DMS114 treated with DMSO at 0.1 percent for 48 hours (cell line): ENCODE measurements at regions not wholly inside any gene's neighbourhood (a gene's known extent, or its start where the extent isn't known, plus 50 kb on each side); places are given as distances from the start of the nearest gene placed in this dataset.

Source experiments
- DNase-seq: peaks from one replicate; lab custom pipeline; 2025; ENCODE audit not compliant: unreplicated experiment; lab: John Stamatoyannopoulos, UW

GRCh38 chr1:244256086-244256676 lies 195.5 kb downstream of the ADSS2 start:
- no peak for DNase-seq

GRCh38 chr1:244264163-244264562 lies 187.5 kb downstream of the ADSS2 start:
- no peak for DNase-seq

GRCh38 chr1:244265507-244265906 lies 186.2 kb downstream of the ADSS2 start:
- DNase-seq, result no peak

- no peak for DNase-seq
Observed at GRCh38 chr1:244269169-244269568, 182.5 kb downstream of the ADSS2 start.

GRCh38 chr1:244271004-244271403 lies 180.7 kb downstream of the ADSS2 start:
- DNase-seq, result no peak

- no peak for DNase-seq
Observed at GRCh38 chr1:244271691-244272308, 179.9 kb downstream of the ADSS2 start.

GRCh38 chr1:244272471-244273261 lies 179.0 kb downstream of the ADSS2 start:
- DNase-seq, result peak; percentile 81

- no peak for DNase-seq
Observed at GRCh38 chr1:244273262-244273844, 178.4 kb downstream of the ADSS2 start.

GRCh38 chr1:244273845-244274619 lies 177.7 kb downstream of the ADSS2 start:
- no peak for DNase-seq

GRCh38 chr1:244276646-244277045 lies 175.1 kb downstream of the ADSS2 start:
- DNase-seq, result no peak

- DNase-seq, result no peak
Observed at GRCh38 chr1:244280201-244280600, 171.5 kb downstream of the ADSS2 start.

GRCh38 chr1:244280859-244281258 lies 170.8 kb downstream of the ADSS2 start:
- no peak for DNase-seq

- no peak for DNase-seq
Observed at GRCh38 chr1:244283772-244284171, 167.9 kb downstream of the ADSS2 start.

- DNase-seq, result no peak
Observed at GRCh38 chr1:244284641-244285156, 167.0 kb downstream of the ADSS2 start.

- no peak for DNase-seq
Observed at GRCh38 chr1:244286341-244286740, 165.4 kb downstream of the ADSS2 start.

GRCh38 chr1:244287726-244288125 lies 164.0 kb downstream of the ADSS2 start:
- no peak for DNase-seq

- no peak for DNase-seq
Observed at GRCh38 chr1:244288663-244289062, 163.0 kb downstream of the ADSS2 start.

GRCh38 chr1:244289991-244290785 lies 161.5 kb downstream of the ADSS2 start:
- no peak for DNase-seq

- DNase-seq, result no peak
Observed at GRCh38 chr1:244291236-244292201, 160.2 kb downstream of the ADSS2 start.
